DOHH2 (cell line): ENCODE measurements at regions not wholly inside any gene's neighbourhood (a gene's known extent, or its start where the extent isn't known, plus 50 kb on each side); places are given as distances from the start of the nearest gene placed in this dataset.

Experiments
- H3F3A ChIP-seq: fragments of 200-600 bp; sonication (generic), shearing (Covaris generic); 2 replicates; pipeline ENCODE4 v1.6.0; 2016; ENCODE audit warnings: antibody characterized with exemption, mild to moderate bottlenecking; ENCODE audit not compliant: control insufficient read depth, insufficient read depth
- H3K27ac ChIP-seq: fragments of 200-600 bp; sonication (generic); 2 replicates; pipeline ENCODE4 v1.5.1; 2014; ENCODE audit warnings: low read depth, mild to moderate bottlenecking, low read length, moderate library complexity
- H3K27me3 ChIP-seq: fragments of 200-600 bp; sonication (generic); 2 replicates; pipeline ENCODE4 v1.6.1; 2014; ENCODE audit warnings: mild to moderate bottlenecking, low read length, mixed read lengths; ENCODE audit not compliant: control insufficient read depth
- H3K36me3 ChIP-seq: fragments of 200-600 bp; sonication (generic); 2 replicates; pipeline ENCODE4 v1.6.1; 2014; ENCODE audit warnings: mild to moderate bottlenecking, low read length, moderate library complexity, mixed read lengths; ENCODE audit not compliant: control insufficient read depth
- H3K4me1 ChIP-seq: fragments of 200-600 bp; sonication (generic); 2 replicates; pipeline ENCODE4 v1.6.1; 2014; ENCODE audit warnings: mild to moderate bottlenecking, low read length, mixed read lengths; ENCODE audit not compliant: control insufficient read depth
- H3K4me2 ChIP-seq: fragments of 200-600 bp; sonication (generic); 2 replicates; pipeline ENCODE4 v1.6.0; 2014; ENCODE audit warnings: mild to moderate bottlenecking, low read length, moderate library complexity
- H3K4me3 ChIP-seq: fragments of 200-600 bp; sonication (generic); 2 replicates; pipeline ENCODE4 v1.5.1; 2014; ENCODE audit warnings: mild to moderate bottlenecking, low read length, mixed read lengths
- H3K79me2 ChIP-seq: fragments of 200-600 bp; sonication (generic); 2 replicates; pipeline ENCODE4 v1.6.1; 2014; ENCODE audit warnings: mild to moderate bottlenecking, low read length, mixed read lengths; ENCODE audit not compliant: control insufficient read depth
- H3K9me2 ChIP-seq: fragments of 200-600 bp; sonication (generic); replicated peaks from 2 replicates; pipeline ENCODE4 v1.6.1; 2014; ENCODE audit warnings: mild to moderate bottlenecking, low read length, mixed read lengths; ENCODE audit not compliant: control insufficient read depth
- H3K9me3 ChIP-seq: fragments of 200-600 bp; sonication (generic); 2 replicates; pipeline ENCODE4 v1.6.1; 2014; ENCODE audit warnings: antibody characterized with exemption, low read length, mixed read lengths; ENCODE audit not compliant: control insufficient read depth, insufficient read depth
- H4K20me1 ChIP-seq: fragments of 200-600 bp; sonication (generic); 2 replicates; pipeline ENCODE4 v1.6.0; 2014; ENCODE audit warnings: low read depth, mild to moderate bottlenecking, antibody characterized with exemption, low read length, moderate library complexity; ENCODE audit not compliant: control insufficient read depth, insufficient read depth
- EZH2phosphoT487 ChIP-seq: fragments of 200-600 bp; sonication (generic); IDR thresholded peaks from 2 replicates; pipeline ENCODE4 v1.6.1; 2017; ENCODE audit warnings: borderline replicate concordance, mild to moderate bottlenecking, antibody characterized with exemption, low read length, moderate library complexity, mixed read lengths
- TF ChIP-seq, protein P1 (sequence below): fragments of 200-600 bp; sonication (generic); IDR thresholded peaks from one replicate; pipeline ENCODE4 v1.5.1; 2014; ENCODE audit warnings: antibody characterized with exemption, mild to moderate bottlenecking, low read depth, low read length; ENCODE audit not compliant: poor library complexity, severe bottlenecking

DNA sequence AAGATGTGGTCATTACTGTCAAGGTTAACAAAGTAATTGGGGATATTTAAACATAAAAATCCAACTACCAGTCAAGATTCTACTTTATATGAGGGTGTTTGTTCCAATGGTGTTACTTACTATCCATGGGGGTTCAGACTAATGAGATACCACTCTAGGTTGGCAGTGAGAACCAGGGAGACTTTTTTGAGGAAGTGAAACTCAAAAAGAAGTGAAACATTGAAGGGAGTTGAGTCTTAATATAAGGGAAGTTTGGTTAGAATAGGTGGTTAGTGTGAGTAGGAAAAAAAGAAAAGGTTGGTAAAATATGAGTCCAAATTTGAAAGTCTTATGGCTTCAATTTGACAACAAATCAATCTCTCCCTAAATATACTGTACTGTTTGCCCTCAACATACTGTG lies 123.6 kb upstream of the ANK3 start:
- no peak overlapping the region for H3K27ac ChIP-seq
- no peaks in the 10 kb centered on the region for H3F3A ChIP-seq
- H3K4me2 ChIP-seq: no peak overlapping the region
- H4K20me1 ChIP-seq: no peaks in the 10 kb centered on the region
- no peaks in the 10 kb centered on the region for H3K79me2 ChIP-seq
- H3K9me2 ChIP-seq: no peaks in the 10 kb centered on the region
- TF ChIP-seq, protein P1, sequence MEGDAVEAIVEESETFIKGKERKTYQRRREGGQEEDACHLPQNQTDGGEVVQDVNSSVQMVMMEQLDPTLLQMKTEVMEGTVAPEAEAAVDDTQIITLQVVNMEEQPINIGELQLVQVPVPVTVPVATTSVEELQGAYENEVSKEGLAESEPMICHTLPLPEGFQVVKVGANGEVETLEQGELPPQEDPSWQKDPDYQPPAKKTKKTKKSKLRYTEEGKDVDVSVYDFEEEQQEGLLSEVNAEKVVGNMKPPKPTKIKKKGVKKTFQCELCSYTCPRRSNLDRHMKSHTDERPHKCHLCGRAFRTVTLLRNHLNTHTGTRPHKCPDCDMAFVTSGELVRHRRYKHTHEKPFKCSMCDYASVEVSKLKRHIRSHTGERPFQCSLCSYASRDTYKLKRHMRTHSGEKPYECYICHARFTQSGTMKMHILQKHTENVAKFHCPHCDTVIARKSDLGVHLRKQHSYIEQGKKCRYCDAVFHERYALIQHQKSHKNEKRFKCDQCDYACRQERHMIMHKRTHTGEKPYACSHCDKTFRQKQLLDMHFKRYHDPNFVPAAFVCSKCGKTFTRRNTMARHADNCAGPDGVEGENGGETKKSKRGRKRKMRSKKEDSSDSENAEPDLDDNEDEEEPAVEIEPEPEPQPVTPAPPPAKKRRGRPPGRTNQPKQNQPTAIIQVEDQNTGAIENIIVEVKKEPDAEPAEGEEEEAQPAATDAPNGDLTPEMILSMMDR: no peak
- no peak for TF ChIP-seq EZH2phosphoT487
- H3K4me1 ChIP-seq: peaks cover 4% of the 10 kb centered on the region
- no peak overlapping the region for H3K4me3 ChIP-seq
- 0 out of 2 replicates have a peak, but pooled peaks cover 3% of the 10 kb centered on the region for H3K27me3 ChIP-seq
- H3K36me3 ChIP-seq: no peaks in the 10 kb centered on the region
- no peaks in the 10 kb centered on the region for H3K9me3 ChIP-seq

DNA sequence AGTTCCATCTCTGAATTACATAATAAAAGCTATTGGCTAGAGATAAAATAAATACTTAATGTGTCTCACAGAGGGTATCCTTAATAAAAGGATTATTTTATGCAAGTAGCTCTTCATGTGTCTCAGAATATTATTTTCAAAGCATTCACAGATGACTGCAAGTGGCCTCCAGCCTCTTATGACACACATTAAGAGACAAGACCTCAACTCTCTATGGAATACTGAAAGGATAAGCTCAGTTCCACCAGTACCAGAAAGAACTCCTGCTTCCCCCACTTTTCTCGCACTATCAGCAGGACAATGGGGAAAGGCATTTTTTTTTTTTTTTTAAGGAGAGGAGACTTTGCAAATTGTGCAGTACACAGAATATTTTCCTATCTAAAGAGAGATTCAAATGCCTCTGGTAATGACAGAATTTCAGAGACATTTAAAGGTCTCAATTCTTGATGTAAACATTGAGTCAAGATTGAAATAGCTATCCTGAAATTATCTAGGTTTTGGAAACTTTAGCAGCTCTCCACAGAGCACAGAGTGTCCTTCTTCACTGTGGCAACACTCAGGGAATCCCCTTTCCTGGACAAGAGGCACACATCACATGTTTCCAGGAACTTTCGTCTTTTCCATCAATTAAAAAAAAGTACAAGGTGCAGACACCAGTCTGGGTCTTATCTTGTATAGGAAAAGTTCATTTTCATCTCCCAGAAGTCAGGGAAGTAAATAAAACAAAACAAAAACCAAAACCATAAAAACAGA lies 122.0 kb upstream of the ANK3 start:
- Histone ChIP-seq H3K4me1 (peaks cover 4% of the 10 kb centered on the region), H4K20me1 (no peaks in the 10 kb centered on the region), H3K79me2 (no peaks in the 10 kb centered on the region), H3K9me2 (no peaks in the 10 kb centered on the region), H3K4me3 (no peak overlapping the region), H3K27ac (no peak overlapping the region), H3K9me3 (no peaks in the 10 kb centered on the region), H3K27me3 (0 out of 2 replicates have a peak, but pooled peaks cover 3% of the 10 kb centered on the region), H3F3A (no peaks in the 10 kb centered on the region), H3K4me2 (no peak overlapping the region), H3K36me3 (no peaks in the 10 kb centered on the region)
- no peak for TF ChIP-seq EZH2phosphoT487
- TF ChIP-seq, protein P1: no peak

DNA sequence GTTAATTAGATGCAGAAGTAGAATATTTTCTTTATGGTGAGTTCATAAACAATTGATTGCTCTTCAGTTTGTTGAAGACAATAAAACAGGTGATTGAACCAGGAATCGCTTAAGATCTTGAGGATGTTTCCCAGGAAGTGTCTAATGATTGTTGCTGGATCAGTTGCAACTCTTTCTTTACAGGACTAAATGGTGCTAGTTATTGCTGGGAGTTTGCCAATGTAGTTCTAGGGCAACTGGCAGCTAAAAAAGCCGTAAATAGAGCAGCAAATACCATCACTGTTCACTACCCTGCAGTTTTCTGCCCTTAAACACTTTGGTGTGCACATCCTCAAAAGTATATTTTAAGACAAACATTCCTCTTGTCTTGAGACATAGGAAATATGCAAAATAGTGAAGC lies 119.2 kb upstream of the ANK3 start:
- H3K36me3 ChIP-seq: no peaks in the 10 kb centered on the region
- no peaks in the 10 kb centered on the region for H3K9me3 ChIP-seq
- H3K79me2 ChIP-seq: no peaks in the 10 kb centered on the region
- H3K27me3 ChIP-seq: 0 out of 2 replicates have a peak, but pooled peaks cover 3% of the 10 kb centered on the region
- H3K27ac ChIP-seq: no peak overlapping the region
- no peak overlapping the region for H3K4me3 ChIP-seq
- TF ChIP-seq, protein P1: no peak
- TF ChIP-seq EZH2phosphoT487: no peak
- H3K9me2 ChIP-seq: no peaks in the 10 kb centered on the region
- H4K20me1 ChIP-seq: no peaks in the 10 kb centered on the region
- no peak overlapping the region for H3K4me2 ChIP-seq
- peaks cover 16% of the 10 kb centered on the region for H3K4me1 ChIP-seq
- no peaks in the 10 kb centered on the region for H3F3A ChIP-seq
